BLaER1 (cell line): ENCODE measurements at regions not wholly inside any gene's neighbourhood (a gene's known extent, or its start where the extent isn't known, plus 50 kb on each side); places are given as distances from the start of the nearest gene placed in this dataset.

Source experiments
- H3K27ac ChIP-seq: shearing (Covaris generic); formaldehyde crosslinking; 2 replicates; pipeline ENCODE4 v1.8.1; 2022
- H3K27me3 ChIP-seq: shearing (Covaris generic); formaldehyde crosslinking; 2 replicates; pipeline ENCODE4 v1.8.1; 2022
- H3K36me3 ChIP-seq: shearing (Covaris generic); formaldehyde crosslinking; 2 replicates; pipeline ENCODE4 v1.8.1; 2022
- H3K4me1 ChIP-seq: shearing (Covaris generic); formaldehyde crosslinking; 2 replicates; pipeline ENCODE4 v1.8.1; 2022
- H3K4me2 ChIP-seq: shearing (Covaris generic); formaldehyde crosslinking; 2 replicates; pipeline ENCODE4 v1.8.1; 2022
- H3K4me3 ChIP-seq: shearing (Covaris generic); formaldehyde crosslinking; 2 replicates; pipeline ENCODE4 v1.8.1; 2022
- H3K9ac ChIP-seq: shearing (Covaris generic); formaldehyde crosslinking; 2 replicates; pipeline ENCODE4 v1.8.1; 2022
- H3K9me3 ChIP-seq: shearing (Covaris generic); formaldehyde crosslinking; 2 replicates; pipeline ENCODE4 v1.8.1; 2022
- H4K20me1 ChIP-seq: shearing (Covaris generic); formaldehyde crosslinking; 2 replicates; pipeline ENCODE4 v1.8.1; 2022
- Cebpa-rat ChIP-seq: shearing (Covaris generic); IDR thresholded peaks from 2 replicates; pipeline ENCODE4 v1.8.1; 2022

- H3K9ac ChIP-seq = no peak overlapping the region
- no peaks in the 10 kb centered on the region for H3K36me3 ChIP-seq
- H3K4me1 ChIP-seq = no peaks in the 10 kb centered on the region
- H3K9me3 ChIP-seq = no peaks in the 10 kb centered on the region
- no peak overlapping the region for H3K27ac ChIP-seq
- no peak for TF ChIP-seq Cebpa-rat
- no peak overlapping the region for H3K4me3 ChIP-seq
- H3K4me2 ChIP-seq = no peak overlapping the region
- no peaks in the 10 kb centered on the region for H3K27me3 ChIP-seq
- H4K20me1 ChIP-seq = no peaks in the 10 kb centered on the region
These were observed 156.1 kb downstream of the LURAP1L start for GRCh38 chr9:12930906-12931305.

GRCh38 chr9:12933957-12934356, 159.1 kb downstream of the LURAP1L start:
- Histone ChIP-seq H3K27me3 (no peaks in the 10 kb centered on the region), H4K20me1 (no peaks in the 10 kb centered on the region), H3K4me2 (no peak overlapping the region), H3K9ac (no peak overlapping the region), H3K9me3 (no peaks in the 10 kb centered on the region), H3K4me3 (no peak overlapping the region), H3K27ac (no peak overlapping the region), H3K4me1 (no peaks in the 10 kb centered on the region), H3K36me3 (no peaks in the 10 kb centered on the region)
- no peak for TF ChIP-seq Cebpa-rat

GRCh38 chr9:12934545-12935272, 159.9 kb downstream of the LURAP1L start:
- no peaks in the 10 kb centered on the region for H3K36me3 ChIP-seq
- H3K27me3 ChIP-seq = no peaks in the 10 kb centered on the region
- H3K4me2 ChIP-seq = no peak overlapping the region
- H3K27ac ChIP-seq = no peak overlapping the region
- no peak for TF ChIP-seq Cebpa-rat
- H3K9me3 ChIP-seq = no peaks in the 10 kb centered on the region
- no peak overlapping the region for H3K4me3 ChIP-seq
- no peak overlapping the region for H3K9ac ChIP-seq
- H4K20me1 ChIP-seq = no peaks in the 10 kb centered on the region
- H3K4me1 ChIP-seq = no peaks in the 10 kb centered on the region

- TF ChIP-seq Cebpa-rat = no peak
- H3K4me1 ChIP-seq = no peaks in the 10 kb centered on the region
These were observed 160.9 kb downstream of the LURAP1L start for GRCh38 chr9:12935714-12936113.

GRCh38 chr9:12954441-12954840, 179.6 kb downstream of the LURAP1L start:
- no peak overlapping the region for H3K4me3 ChIP-seq
- H3K9ac ChIP-seq = no peak overlapping the region
- TF ChIP-seq Cebpa-rat = no peak
- H4K20me1 ChIP-seq = no peaks in the 10 kb centered on the region
- no peaks in the 10 kb centered on the region for H3K4me1 ChIP-seq
- no peak overlapping the region for H3K4me2 ChIP-seq
- H3K9me3 ChIP-seq = peaks cover 24% of the 10 kb centered on the region
- no peaks in the 10 kb centered on the region; the same call in 1 of the 2 replicates for H3K36me3 ChIP-seq
- no peak overlapping the region for H3K27ac ChIP-seq
- H3K27me3 ChIP-seq = no peaks in the 10 kb centered on the region

More at GRCh38 chr9:12935714-12936113, 160.9 kb downstream of the LURAP1L start:
- Histone ChIP-seq H3K27me3 (no peaks in the 10 kb centered on the region), H3K9ac (no peak overlapping the region), H4K20me1 (no peaks in the 10 kb centered on the region), H3K36me3 (no peaks in the 10 kb centered on the region), H3K27ac (no peak overlapping the region), H3K4me2 (no peak overlapping the region), H3K9me3 (no peaks in the 10 kb centered on the region), H3K4me3 (no peak overlapping the region)

- H3K36me3 ChIP-seq = no peaks in the 10 kb centered on the region; the same call in 1 of the 2 replicates
- H3K27ac ChIP-seq = no peak overlapping the region
- no peak overlapping the region for H3K9ac ChIP-seq
- no peaks in the 10 kb centered on the region for H3K4me1 ChIP-seq
- peaks cover 24% of the 10 kb centered on the region for H3K9me3 ChIP-seq
- no peak overlapping the region for H3K4me2 ChIP-seq
- H3K27me3 ChIP-seq = no peaks in the 10 kb centered on the region
- no peak overlapping the region for H3K4me3 ChIP-seq
- H4K20me1 ChIP-seq = no peaks in the 10 kb centered on the region
- TF ChIP-seq Cebpa-rat = no peak
These were observed 180.8 kb downstream of the LURAP1L start for GRCh38 chr9:12955510-12956163.

- no peaks in the 10 kb centered on the region for H3K4me1 ChIP-seq
- H3K9ac ChIP-seq = no peak overlapping the region
- H3K27ac ChIP-seq = no peak overlapping the region
- H3K27me3 ChIP-seq = no peaks in the 10 kb centered on the region
- peaks cover 24% of the 10 kb centered on the region for H3K9me3 ChIP-seq
- no peak overlapping the region for H3K4me2 ChIP-seq
- no peaks in the 10 kb centered on the region for H4K20me1 ChIP-seq
- H3K4me3 ChIP-seq = no peak overlapping the region
- H3K36me3 ChIP-seq = no peaks in the 10 kb centered on the region; the same call in 1 of the 2 replicates
- TF ChIP-seq Cebpa-rat = no peak
These were observed 181.4 kb downstream of the LURAP1L start for GRCh38 chr9:12956261-12956660.

GRCh38 chr9:12956805-12957204, 182.0 kb downstream of the LURAP1L start:
- Histone ChIP-seq H3K27me3 (no peaks in the 10 kb centered on the region), H3K27ac (no peak overlapping the region), H4K20me1 (no peaks in the 10 kb centered on the region), H3K4me3 (no peak overlapping the region), H3K9me3 (peaks cover 24% of the 10 kb centered on the region), H3K4me1 (no peaks in the 10 kb centered on the region), H3K4me2 (no peak overlapping the region), H3K36me3 (no peaks in the 10 kb centered on the region; the same call in 1 of the 2 replicates), H3K9ac (no peak overlapping the region)
- TF ChIP-seq Cebpa-rat = no peak

GRCh38 chr9:12958279-12958678, 183.5 kb downstream of the LURAP1L start:
- no peaks in the 10 kb centered on the region for H4K20me1 ChIP-seq
- H3K36me3 ChIP-seq = no peaks in the 10 kb centered on the region; the same call in 1 of the 2 replicates
- no peak overlapping the region for H3K4me2 ChIP-seq
- H3K27ac ChIP-seq = no peak overlapping the region
- TF ChIP-seq Cebpa-rat = no peak
- no peak overlapping the region for H3K9ac ChIP-seq
- no peaks in the 10 kb centered on the region for H3K27me3 ChIP-seq
- H3K9me3 ChIP-seq = peaks cover 24% of the 10 kb centered on the region
- H3K4me1 ChIP-seq = peaks cover 2% of the 10 kb centered on the region
- no peak overlapping the region for H3K4me3 ChIP-seq

GRCh38 chr9:12958708-12959107, 183.9 kb downstream of the LURAP1L start:
- Histone ChIP-seq H4K20me1 (no peaks in the 10 kb centered on the region), H3K4me2 (no peak overlapping the region), H3K27me3 (no peaks in the 10 kb centered on the region), H3K9me3 (peaks cover 24% of the 10 kb centered on the region), H3K36me3 (no peaks in the 10 kb centered on the region; the same call in 1 of the 2 replicates), H3K4me3 (no peak overlapping the region), H3K4me1 (peaks cover 6% of the 10 kb centered on the region), H3K9ac (no peak overlapping the region), H3K27ac (no peak overlapping the region)
- no peak for TF ChIP-seq Cebpa-rat
